Stimulated activated CD4-positive, alpha-beta T cell treated with anti-CD3 and anti-CD28 coated beads, Interleukin-1b, Interleukin-23, amount 100 ng/mL, for 4 hours (primary cell): ENCODE measurements at regions not wholly inside any gene's neighbourhood (a gene's known extent, or its start where the extent isn't known, plus 50 kb on each side); places are given as distances from the start of the nearest gene placed in this dataset.

Experiments
- DNase-seq, 2 donors: peaks; one replicate each; pipeline ENCODE4 v3.0.0-alpha.2; 2020; ENCODE audit warnings: low read depth in 2 of 2

DNA sequence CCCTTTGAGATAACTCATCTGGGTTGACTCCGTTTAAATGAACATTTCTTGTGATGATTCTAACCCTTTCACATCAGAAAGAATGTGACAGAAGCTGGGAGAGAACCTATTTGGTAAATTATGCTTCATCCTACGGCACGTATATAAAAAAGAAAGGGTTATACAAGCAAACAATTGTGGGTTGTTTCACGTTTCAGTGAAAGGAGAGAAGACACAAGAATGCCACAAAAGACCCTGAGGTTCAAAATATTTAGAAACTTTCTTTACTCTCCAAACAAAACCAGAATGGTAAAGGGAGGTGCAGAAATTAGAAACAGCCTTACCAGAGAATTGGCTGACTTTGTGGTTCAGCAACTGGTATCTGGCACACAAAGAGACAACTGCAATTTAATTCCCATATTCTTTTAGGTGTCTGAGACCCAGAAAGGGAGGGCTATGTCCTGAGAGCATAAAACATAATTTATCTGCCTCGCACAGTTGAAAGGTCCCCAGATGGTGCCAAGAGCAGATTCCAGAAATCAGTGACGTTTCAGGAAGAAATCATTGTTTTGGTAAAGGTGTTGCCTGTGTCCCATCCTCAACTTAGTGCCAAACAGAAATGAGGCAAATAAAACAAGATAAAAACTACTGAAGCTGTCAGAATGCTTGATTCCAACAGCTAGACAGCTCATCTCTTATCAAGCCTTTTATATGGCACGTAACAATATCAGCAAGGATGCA is 361.4 kb downstream of the EFNB2 start:
- DNase-seq: no peak

DNA sequence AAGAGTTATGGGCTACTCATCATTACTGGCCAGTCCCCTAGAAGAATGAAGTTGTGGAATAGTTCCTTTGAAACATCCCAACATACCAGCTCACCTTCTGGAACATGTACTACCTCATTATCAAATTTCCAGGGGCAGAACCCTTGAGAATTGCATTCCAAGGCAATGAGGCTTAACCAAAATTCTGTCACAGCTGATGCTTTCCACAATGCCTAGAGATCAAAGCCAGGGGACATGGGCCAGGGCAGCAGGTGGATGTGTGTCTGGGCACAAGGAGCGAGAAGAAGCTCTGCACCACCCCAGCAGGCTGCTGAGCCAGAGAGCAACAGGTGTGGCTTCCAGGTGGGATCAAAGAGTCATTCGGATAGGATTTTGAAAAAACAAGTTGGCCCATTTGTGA is 362.1 kb downstream of the EFNB2 start:
- no peak for DNase-seq

DNA sequence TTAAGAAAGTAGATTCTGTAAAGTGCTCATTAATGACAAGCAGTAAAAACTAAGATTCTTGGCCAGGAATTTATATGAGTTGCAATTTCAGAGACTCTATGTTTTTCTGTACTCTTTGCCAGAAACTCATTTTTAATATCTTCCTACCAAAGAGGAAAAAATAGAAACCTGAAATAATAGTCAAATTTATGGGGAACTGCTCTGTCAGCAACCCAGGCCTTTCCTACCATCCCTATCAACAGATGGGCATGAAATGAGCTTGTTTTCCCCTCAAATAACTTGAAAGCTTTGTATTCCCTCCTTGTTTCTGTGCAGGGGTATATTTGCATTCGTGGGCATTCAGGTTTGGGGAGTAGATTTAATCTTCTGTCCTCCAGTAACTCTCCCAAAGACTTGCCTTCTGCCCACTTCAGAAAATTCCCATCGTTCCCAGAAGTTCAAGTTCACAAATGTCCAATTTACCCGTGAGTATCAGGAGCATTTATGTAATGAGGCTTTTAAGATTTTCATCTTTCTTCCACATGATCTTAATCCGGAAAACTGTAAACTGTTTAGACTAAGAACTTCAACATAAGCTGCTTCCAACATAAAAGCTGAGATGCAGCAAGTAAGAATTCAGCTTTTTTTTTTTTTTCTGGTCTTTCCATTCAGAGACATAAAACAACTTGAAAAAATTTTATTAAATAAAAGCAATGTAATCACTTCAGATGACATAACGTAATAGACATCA is 363.1 kb downstream of the EFNB2 start:
- no peak for DNase-seq

DNA sequence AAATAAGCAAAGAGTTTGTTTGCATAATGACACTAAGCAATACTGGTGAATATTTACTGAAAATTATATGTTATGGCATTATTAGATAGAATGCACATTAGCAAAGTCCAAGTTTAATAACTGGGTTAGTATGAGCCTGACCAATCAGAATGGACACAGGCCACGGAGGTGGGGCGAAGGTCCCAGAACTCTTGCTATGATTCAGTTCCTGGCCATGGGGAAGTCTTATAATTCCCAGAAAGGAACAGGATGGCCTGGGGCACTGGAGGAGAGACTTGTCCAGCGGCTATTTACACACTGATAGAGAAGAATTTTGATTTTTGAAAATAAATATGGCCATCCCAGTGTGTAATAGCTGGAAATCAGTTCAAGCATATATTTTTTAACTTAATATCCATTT is 372.0 kb downstream of the EFNB2 start:
- no peak for DNase-seq

DNA sequence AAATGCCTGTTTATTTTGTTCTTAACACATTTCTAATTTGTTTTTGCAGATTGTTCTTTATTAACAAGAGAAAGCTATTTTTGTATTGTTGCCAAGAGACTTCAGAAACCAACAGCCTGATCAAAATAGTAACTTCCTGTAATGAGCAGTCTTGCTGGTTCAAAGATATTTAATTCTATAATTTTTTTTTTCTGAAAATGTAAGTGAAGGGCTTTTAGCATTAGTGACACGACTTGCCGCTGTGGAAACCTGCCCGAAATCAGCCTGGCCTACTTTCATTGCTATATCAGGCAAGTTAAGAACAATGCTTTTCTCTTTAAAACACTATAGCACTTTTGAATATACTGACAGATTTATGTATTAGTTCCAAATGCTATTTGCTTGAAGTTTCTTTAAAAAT is 374.3 kb downstream of the EFNB2 start:
- no peak for DNase-seq

DNA sequence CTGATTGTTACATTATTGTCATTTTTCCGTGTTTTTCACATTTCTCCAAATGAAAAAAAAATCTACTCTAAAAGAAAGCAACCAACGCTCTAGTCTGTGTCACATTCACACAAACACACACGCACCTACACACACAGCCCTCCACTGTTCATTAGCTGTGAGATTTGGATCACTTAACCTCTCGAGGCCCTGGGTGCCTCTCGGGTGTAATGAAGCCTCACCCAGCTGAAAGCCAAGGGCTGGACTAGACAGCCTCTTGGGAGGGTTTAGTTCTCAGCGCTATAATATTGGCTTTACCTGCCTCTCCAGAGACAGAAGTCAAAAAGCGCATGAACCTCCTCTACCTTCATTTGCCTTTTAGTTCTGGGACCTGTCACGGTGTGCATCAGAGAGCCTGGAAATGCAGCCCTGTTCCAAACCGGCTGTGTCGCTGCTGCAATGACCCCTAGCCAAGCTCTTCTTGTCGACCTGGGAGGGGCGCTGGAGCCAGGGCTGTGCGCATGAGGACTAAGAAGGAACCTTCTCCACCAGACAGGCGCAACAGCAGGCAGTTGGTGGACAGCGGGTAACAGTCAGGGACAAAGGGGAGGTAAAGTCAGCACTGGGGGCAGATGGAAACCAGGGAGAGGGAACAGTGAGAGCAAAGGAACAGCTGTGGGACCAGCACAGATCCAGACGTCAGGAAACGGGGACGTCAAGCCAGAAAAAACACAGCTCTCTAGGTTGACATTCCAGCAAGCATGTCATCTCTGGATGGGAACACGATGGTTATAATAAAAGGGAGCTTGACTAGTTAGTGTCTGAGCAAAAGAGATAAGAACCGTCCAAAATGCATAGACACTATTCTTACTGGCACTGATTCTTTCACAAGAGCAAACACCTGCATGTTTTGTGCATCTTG is 375.9 kb downstream of the EFNB2 start:
- DNase-seq: no peak

DNA sequence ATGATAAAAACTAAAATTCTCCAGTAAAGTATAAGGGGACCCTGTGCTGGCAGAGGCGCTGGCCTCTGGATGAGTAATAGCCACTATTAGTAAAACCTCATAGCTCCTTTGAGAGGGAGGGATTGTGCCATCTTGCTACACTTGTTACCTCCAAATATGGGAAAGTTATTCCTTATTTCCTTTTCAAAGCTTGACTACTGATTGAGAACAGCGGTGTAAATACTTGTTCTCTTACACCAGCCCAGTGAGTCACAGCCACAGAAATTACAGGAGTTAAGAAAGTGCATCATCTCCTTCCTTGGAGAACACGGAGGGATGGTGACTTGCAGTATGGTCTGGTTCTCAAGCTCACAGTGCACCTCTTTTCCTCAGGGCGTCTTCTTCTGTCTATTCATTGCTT is 379.0 kb downstream of the EFNB2 start:
- no peak for DNase-seq

DNA sequence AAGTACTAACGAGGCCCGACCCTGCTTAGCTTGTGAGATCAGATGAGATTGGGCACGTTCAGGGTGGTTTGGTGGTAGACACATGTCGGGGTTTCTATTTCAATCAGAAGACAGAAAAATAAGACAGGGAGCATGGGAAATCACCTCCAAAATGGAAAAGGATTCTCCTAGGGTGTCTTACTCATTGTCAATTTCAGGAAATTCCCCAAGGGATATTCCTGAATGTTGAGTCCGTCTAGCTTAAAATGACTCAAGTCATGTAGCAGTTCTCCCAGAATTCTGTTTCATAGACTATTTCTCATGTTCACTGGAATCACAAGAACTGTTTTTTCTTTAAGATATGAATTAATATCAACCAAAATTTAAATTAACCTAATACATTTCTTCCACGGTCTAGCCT is 380.1 kb downstream of the EFNB2 start:
- no peak for DNase-seq

DNA sequence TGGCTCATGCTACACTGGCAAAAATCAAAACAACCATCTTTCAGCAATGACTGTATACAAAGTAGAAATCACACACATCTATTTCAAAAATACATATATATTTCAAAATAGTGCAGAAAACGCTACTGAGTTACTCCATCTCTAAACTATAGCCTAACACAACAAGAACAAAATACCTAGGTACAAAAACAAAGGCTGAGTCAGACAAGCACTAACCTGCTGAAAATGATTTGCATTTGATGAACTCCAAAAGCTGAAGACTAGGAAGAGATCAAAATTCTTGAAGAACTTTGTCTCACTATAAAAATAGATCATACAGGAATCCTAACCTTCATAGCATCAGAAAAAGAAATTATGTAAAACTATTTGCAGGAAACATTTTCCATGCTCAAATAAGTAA is 381.6 kb downstream of the EFNB2 start:
- no peak for DNase-seq

DNA sequence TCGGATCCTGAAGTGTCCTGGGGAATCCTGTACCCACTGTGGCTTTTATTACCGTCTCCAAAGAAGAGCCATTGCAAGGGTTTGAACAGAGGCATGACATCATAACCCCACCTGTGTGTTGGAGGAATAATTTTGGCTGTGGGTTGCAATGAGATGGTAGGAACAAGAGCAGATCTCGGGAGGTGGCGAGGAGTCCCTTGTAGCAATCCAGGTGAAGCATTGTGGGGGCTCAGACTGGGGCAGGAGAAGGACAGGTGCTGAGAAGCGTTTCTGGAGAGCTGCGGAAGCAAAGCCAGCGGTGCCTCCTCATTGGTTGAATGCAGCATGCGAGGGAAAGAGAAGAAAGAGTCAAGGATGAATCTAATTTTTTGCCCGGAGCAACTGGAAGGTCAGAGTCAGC is 382.4 kb downstream of the EFNB2 start:
- no peak for DNase-seq

DNA sequence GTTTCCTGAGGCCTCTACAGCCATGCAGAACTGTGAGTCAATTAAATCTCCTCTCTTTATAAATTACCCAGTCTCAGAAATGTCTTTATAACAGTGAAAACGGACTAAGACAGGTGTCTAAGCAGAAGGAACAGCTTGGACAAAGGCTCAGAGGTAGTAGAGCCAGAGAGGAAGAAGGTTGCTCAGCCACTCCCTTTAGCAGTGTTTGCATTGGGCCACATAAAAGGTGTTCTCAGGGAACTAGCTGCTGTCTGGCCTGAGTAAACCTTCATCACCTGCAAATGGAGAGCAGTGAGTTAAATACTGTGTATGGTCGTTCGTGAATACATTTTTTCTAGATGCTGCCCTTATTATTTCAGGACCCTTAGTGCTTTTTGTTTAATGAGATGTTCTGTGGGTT is 383.4 kb downstream of the EFNB2 start:
- DNase-seq: no peak

DNA sequence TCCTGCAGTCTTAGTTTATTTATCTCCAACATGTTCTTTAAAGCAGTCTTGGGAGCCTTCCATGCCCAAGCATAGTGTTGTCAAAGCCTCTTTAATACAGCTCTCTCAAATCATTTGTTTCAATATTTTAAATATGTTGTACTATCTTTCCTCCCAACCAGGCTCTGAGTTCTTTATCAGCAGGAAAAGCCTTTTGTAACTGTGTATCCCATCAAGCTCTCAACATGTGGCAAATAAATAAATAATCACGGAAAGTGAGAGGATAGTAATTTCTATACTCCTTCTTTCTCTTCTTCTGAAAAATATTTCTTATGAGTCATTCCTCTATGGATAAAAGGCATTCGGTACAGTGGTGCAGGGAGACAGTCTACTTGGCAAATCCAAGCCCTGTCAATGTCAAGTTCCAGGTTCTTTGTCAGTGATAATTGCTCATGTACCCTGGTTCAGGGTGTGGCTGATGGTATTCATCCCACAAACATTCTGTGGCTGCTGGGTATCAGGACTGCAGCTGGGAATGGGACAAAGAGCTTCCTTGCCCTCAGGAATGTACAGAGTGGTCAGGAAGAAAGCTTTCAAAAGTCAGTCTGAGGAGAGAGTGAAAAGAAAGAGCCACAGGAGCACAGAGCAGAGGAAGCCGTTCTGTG is 384.3 kb downstream of the EFNB2 start:
- DNase-seq: no peak

DNA sequence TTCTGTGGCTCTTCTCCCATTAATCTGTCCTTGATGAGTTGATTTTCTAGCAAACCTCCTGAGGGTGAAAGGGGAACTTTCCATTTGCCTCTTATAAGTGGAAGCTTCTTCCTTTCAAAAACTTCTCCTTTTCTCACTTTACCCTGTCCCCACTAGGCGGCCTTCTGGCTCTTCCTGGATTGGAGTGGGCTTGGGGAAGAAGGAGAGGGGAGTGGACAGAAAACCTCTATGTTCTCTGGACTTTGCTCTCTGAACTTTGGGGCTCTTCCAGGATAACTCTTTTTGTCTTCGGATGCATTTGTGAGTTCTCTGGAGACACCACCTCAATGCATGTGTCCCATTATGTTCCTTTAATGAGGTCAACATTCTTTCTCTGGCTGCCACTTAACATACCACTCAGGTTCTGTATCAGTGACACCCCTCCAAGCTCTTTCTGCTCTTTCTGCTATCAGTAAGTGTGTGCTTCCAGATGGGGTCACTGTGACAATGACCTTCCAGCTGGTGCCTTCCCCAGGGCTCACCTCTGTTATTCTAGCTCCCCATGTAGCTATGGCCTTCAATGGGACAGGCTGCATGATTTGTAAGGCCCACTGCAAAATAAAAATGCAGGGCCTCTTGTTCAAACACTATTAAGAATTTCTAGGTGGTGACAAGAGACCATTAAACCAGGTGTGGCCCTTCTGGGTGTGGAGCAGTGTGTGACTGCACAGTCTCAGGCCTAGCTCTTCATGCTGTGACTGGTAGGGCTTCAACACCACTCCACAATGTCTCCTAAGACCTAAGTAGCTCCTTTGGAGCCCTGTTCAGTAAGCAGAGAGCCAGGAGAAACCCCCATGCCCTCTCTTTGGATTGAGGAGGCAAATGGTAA is 389.2 kb downstream of the EFNB2 start:
- DNase-seq: no peak

DNA sequence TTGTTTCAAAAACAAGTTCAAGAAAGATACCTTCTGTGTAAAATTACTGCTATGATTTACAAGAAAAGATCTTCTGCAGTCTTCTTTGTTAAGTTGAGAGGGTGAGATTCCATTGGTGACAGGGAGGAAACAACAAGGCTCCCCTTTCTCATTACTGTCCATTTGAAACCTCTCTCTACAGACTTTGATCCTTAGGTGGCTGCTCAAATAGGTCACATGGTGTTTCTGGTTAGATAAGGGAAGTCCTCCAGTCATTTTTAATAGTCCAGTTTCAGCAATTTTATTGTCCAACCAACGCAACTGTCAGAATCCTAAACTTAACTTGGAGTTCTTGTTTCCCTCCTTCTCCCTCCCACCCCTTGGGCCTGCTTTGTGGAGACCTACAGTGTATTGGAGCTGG is 390.4 kb downstream of the EFNB2 start:
- DNase-seq: no peak

DNA sequence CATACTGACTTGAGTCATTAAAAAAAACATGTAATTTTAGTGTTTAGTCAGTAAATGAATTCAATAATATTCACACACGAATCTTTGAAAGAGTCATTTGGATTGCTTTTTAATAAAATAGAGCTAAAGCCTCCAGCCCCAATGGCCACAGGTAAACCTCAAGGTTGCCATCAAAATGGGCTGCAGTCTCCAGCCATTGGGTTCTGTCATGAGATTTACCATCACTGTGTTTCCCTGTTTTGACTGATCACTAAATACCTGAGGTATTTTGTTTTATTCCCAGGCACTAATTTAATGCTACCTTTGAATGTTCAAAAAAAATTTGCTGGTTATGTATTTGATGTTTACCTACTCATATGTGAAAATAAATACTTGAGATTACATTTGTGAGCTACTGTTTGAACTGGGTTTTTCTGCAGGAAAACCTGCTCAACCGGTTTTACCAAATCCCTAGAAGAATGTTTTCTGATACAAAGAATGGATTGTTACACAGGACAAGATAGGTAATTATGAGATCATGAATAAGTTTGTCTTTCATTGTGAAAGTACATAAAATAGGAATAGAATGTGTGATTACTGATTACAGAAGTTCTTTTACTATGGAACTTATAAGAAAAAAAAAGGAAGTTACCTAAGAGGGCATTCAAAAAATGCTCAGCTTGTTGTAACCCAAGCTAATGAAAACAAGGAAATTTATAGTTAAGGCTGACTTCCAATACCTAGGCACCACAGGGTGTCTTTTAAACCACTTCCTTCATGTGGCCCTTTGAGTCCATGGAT is 391.3 kb downstream of the EFNB2 start:
- DNase-seq: no peak

DNA sequence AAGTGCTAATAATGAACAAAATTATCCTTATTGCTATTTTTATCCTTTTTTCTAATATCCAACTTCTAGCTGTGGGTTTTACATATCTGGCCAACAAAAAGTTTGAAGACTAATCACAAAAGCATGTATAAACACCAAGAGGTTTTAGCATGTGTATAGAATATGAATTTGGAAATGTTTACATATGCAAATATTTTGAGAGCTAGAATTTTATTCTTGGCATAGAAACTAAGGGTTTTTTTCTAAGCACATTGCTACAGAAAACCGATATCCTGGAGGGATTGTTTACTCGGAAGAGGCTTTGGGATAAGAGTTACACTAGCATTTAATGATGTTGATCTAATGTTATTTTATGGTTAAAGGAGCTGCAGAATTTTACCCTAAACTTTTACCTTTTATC is 392.1 kb downstream of the EFNB2 start:
- DNase-seq: no peak

DNA sequence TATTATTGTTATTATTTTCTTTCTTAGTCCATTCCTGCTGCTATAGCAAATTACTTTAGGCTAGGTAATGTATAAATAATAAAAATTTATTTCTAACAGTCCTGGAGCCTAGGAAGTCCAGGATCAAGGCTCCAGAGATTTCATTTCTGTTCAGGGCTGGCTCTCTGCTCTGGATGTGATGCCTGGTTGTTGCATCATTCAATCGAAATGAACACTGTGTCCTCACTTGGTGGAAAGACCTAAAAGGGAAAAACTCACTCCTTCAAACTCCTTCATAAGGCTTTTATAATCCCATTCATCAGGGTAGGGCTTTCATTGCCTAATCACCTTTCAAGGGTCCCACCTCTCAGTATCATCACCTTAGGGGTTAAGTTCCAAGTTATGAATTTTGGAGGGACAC is 395.0 kb downstream of the EFNB2 start:
- no peak for DNase-seq

DNA sequence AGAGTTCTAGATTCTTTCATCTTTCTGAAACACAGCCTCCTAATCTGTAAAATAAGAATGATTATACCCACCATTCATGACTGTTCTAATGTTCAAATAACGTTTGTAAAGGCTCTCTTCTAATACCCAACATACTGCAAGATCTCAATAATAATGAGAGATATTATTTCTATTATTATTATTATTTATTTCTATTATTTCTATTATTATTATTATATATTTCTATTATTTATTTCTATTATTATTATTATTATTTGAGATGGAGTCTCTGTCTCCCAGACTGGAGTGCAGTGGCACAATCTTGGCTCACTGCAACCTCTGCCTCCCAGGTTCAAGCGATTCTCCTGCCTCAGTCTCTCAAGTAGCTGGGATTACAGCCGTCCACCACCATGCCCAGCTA is 395.5 kb downstream of the EFNB2 start:
- DNase-seq: no peak

DNA sequence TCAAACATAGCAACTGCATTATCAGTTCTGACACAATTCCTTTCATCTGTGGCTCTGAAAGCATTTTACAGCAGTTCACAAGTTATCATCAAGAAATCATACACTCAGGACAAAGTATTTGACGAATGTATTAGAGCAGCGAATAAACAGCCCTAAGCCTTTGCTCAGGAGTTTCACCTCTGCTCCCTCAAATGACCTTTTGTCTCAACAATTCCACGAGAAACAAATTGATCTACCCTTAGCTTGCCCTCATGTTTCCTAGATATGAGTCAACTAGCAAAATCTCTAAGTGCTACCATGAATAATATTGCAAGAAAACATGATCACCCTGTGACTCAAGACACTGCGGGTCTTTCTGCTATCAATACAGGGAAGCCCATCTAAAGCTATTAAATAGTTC is 396.1 kb downstream of the EFNB2 start:
- DNase-seq: no peak

DNA sequence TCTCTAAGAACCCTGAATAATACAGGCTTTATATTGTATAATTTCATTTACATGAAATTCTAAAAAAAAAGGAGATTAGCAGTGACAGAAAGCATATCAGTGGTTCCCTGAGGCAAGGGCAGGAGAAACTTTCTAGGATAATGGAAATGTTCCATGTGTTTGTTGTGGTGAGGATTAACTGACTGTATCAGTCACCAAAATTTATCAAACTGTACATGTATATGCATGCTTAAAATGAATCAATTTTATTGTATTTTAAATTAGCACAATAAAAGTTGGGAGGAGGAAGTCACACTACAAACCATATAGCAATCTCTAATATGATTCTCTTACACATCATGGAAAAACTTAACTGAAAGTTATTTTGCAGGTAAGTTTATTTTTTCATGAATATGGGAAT is 396.8 kb downstream of the EFNB2 start:
- no peak for DNase-seq
